DOHH2 (cell line): ENCODE measurements at regions not wholly inside any gene's neighbourhood (a gene's known extent, or its start where the extent isn't known, plus 50 kb on each side); places are given as distances from the start of the nearest gene placed in this dataset.

ENCODE experiments used
- CTCF ChIP-seq: fragments of 200-600 bp; sonication (generic); IDR thresholded peaks from one replicate; pipeline ENCODE4 v1.5.1; 2014; ENCODE audit warnings: antibody characterized with exemption, mild to moderate bottlenecking, low read depth, low read length; ENCODE audit not compliant: poor library complexity, severe bottlenecking
- EZH2phosphoT487 ChIP-seq: fragments of 200-600 bp; sonication (generic); IDR thresholded peaks from 2 replicates; pipeline ENCODE4 v1.6.1; 2017; ENCODE audit warnings: borderline replicate concordance, mild to moderate bottlenecking, antibody characterized with exemption, low read length, moderate library complexity, mixed read lengths

GRCh38 chr2:203610558-203610957 lies 75.5 kb upstream of the RAPH1 start:
- TF ChIP-seq CTCF (no peak), EZH2phosphoT487 (no peak)
